HL-60 (cell line): ENCODE measurements at regions not wholly inside any gene's neighbourhood (a gene's known extent, or its start where the extent isn't known, plus 50 kb on each side); places are given as distances from the start of the nearest gene placed in this dataset.

Experiments used
- DNase-seq, 2 experiments: peaks; one replicate each; pipeline ENCODE4 v3.0.0-alpha.2; 2010 to 2020; ENCODE audit warnings: low read depth in 1 of 2, low spot score in 1 of 2
- H3K27ac ChIP-seq: fragments of 250-450 bp; sonication (Bioruptor Pico); replicated peaks from 2 replicates; pipeline ENCODE4 v1.5.1; 2020; ENCODE audit warnings: mild to moderate bottlenecking, moderate library complexity
- H3K27me3 ChIP-seq: fragments of 250-450 bp; sonication (Bioruptor Pico); 2 replicates; pipeline ENCODE4 v1.5.1; 2021; ENCODE audit warnings: mild to moderate bottlenecking, moderate library complexity; ENCODE audit not compliant: insufficient read depth, poor library complexity, severe bottlenecking
- H3K4me3 ChIP-seq: replicated peaks from 2 replicates; pipeline ENCODE4 v1.5.1; 2011; ENCODE audit warnings: mild to moderate bottlenecking, control low read depth, low read length; ENCODE audit not compliant: insufficient read depth
- GABPA ChIP-seq: IDR thresholded peaks from 2 replicates; pipeline ENCODE4 v1.6.1; 2012; ENCODE audit warnings: low read depth
- POLR2AphosphoS5 ChIP-seq: IDR thresholded peaks from 2 replicates; pipeline ENCODE4 v1.6.1; 2012; ENCODE audit warnings: low read depth
- REST ChIP-seq: IDR thresholded peaks from 2 replicates; pipeline ENCODE4 v1.6.1; 2012; ENCODE audit warnings: low read depth; ENCODE audit not compliant: insufficient replicate concordance
- SPI1 ChIP-seq: IDR thresholded peaks from 2 replicates; pipeline ENCODE4 v1.6.1; 2012; ENCODE audit warnings: low read depth, mild to moderate bottlenecking, borderline replicate concordance
- TF ChIP-seq, protein P1 (sequence below): IDR thresholded peaks from one replicate; pipeline ENCODE4 v1.5.1; 2011; ENCODE audit warnings: low read length, control low read depth, inconsistent platforms; ENCODE audit not compliant: insufficient read depth

GRCh38 chr9:78575081-78575480 is 278.2 kb downstream of the PSAT1 start:
- TF ChIP-seq GABPA (no peak), POLR2AphosphoS5 (no peak), SPI1 (no peak), REST (no peak)
- TF ChIP-seq, protein P1, sequence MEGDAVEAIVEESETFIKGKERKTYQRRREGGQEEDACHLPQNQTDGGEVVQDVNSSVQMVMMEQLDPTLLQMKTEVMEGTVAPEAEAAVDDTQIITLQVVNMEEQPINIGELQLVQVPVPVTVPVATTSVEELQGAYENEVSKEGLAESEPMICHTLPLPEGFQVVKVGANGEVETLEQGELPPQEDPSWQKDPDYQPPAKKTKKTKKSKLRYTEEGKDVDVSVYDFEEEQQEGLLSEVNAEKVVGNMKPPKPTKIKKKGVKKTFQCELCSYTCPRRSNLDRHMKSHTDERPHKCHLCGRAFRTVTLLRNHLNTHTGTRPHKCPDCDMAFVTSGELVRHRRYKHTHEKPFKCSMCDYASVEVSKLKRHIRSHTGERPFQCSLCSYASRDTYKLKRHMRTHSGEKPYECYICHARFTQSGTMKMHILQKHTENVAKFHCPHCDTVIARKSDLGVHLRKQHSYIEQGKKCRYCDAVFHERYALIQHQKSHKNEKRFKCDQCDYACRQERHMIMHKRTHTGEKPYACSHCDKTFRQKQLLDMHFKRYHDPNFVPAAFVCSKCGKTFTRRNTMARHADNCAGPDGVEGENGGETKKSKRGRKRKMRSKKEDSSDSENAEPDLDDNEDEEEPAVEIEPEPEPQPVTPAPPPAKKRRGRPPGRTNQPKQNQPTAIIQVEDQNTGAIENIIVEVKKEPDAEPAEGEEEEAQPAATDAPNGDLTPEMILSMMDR, result no peak
- H3K4me3 ChIP-seq, result no peak overlapping the region
- peaks cover 9% of the 10 kb centered on the region for H3K27me3 ChIP-seq

DNA sequence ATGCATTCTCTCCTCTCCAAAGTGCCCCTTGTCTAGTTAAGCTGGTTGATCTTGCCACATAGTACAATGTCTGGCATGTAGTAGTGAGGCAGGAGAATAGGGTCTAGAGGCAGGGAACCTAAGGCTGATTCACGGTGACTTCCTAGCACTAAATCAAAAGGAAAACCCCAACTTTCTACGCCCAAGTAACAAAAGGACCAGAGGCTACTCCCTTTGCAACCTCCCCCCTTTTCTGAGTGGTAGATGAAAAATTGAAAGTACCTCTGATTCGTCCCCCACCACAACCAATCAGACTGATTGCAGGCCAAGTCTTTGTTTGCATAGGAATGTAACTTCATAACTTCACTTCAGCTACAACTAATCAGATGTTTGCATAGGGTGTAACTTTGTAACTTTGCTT is 278.8 kb downstream of the PSAT1 start:
- TF ChIP-seq POLR2AphosphoS5 (no peak), GABPA (no peak)
- H3K4me3 ChIP-seq, result no peak overlapping the region
- H3K27me3 ChIP-seq, result peaks cover 10% of the 10 kb centered on the region
- no peak overlapping the region for H3K27ac ChIP-seq
- DNase-seq, result no peak

More at GRCh38 chr9:78575081-78575480, 278.2 kb downstream of the PSAT1 start:
- no peak for DNase-seq
- H3K27ac ChIP-seq, result no peak overlapping the region

GRCh38 chr9:78577156-78577906 is 280.4 kb downstream of the PSAT1 start:
- H3K27ac ChIP-seq, result no peak overlapping the region
- DNase-seq, result no peak
- no peak overlapping the region for H3K4me3 ChIP-seq
- H3K27me3 ChIP-seq, result peaks cover 14% of the 10 kb centered on the region
- TF ChIP-seq GABPA, result no peak
- TF ChIP-seq, protein P1, result no peak
- no peak for TF ChIP-seq REST
- TF ChIP-seq POLR2AphosphoS5, result no peak

GRCh38 chr9:78578072-78578471 is 281.1 kb downstream of the PSAT1 start:
- Histone ChIP-seq H3K27me3 (peaks cover 16% of the 10 kb centered on the region), H3K27ac (no peak overlapping the region), H3K4me3 (no peak overlapping the region)
- TF ChIP-seq, protein P1, result no peak
- TF ChIP-seq REST, result no peak
- TF ChIP-seq GABPA, result no peak
- TF ChIP-seq POLR2AphosphoS5, result no peak
- TF ChIP-seq SPI1, result no peak
- DNase-seq, result no peak
